ENCODE measurements at regions not wholly inside any gene's neighbourhood (a gene's known extent, or its start where the extent isn't known, plus 50 kb on each side); places are given as distances from the start of the nearest gene placed in this dataset.

GRCh38 chr1:38524025-38524641 lies 335.4 kb downstream of the RRAGC start:
- intact Hi-C loops (cut with micrococcal nuclease): no loop called here
- Mint-ChIP-seq H3K4me1 (ENCODE audit: insufficient read depth, unreplicated experiment) (no peaks in the 10 kb centered on the region), H3K9me3 (ENCODE audit: unreplicated experiment) (no peaks in the 10 kb centered on the region), H3K27ac (ENCODE audit: low read depth, unreplicated experiment) (no peak overlapping the region), H3K4me3 (ENCODE audit: unreplicated experiment) (no peak overlapping the region), H3K36me3 (ENCODE audit: insufficient read depth, unreplicated experiment) (no peaks in the 10 kb centered on the region), H3K27me3 (ENCODE audit: insufficient read depth, unreplicated experiment) (peaks cover 75% of the 10 kb centered on the region)
- CTCF ChIA-PET: no interaction called here
- TF ChIP-seq, protein P1, sequence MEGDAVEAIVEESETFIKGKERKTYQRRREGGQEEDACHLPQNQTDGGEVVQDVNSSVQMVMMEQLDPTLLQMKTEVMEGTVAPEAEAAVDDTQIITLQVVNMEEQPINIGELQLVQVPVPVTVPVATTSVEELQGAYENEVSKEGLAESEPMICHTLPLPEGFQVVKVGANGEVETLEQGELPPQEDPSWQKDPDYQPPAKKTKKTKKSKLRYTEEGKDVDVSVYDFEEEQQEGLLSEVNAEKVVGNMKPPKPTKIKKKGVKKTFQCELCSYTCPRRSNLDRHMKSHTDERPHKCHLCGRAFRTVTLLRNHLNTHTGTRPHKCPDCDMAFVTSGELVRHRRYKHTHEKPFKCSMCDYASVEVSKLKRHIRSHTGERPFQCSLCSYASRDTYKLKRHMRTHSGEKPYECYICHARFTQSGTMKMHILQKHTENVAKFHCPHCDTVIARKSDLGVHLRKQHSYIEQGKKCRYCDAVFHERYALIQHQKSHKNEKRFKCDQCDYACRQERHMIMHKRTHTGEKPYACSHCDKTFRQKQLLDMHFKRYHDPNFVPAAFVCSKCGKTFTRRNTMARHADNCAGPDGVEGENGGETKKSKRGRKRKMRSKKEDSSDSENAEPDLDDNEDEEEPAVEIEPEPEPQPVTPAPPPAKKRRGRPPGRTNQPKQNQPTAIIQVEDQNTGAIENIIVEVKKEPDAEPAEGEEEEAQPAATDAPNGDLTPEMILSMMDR (IDR thresholded peaks at IDR 0.05; ENCODE audit: unreplicated experiment): no peak
- POLR2A ChIA-PET: no interaction called here
- no TSS peak for BruUV-seq (replicated peaks)
- DNase-seq (ENCODE audit: unreplicated experiment): no peak

DNA sequence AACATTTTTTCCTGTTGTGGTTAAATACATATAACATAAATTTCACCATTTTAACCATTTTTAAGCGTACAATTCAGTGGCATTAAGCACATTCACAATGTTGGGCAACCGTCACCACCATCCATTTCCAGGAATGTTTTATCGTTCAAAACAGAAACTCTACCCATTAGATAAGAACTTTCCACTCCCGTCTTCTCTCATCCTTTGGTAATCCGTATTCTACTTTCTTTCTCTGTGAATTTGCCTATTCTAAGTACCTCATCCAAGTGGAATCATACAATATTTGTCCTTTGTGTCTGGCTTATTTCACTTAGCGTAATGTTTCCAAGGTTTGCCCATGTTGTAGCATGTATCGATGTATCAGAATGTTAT lies 336.0 kb downstream of the RRAGC start:
- H3K4me1 Mint-ChIP-seq (ENCODE audit: insufficient read depth, unreplicated experiment): no peaks in the 10 kb centered on the region
- no peaks in the 10 kb centered on the region for H3K9me3 Mint-ChIP-seq (ENCODE audit: unreplicated experiment)
- no peaks in the 10 kb centered on the region for H3K36me3 Mint-ChIP-seq (ENCODE audit: insufficient read depth, unreplicated experiment)
- ChIA-PET CTCF (no interaction called here), POLR2A (no interaction called here)
- H3K4me3 Mint-ChIP-seq (ENCODE audit: unreplicated experiment): no peak overlapping the region
- no TSS peak for BruUV-seq (replicated peaks)
- peaks cover 76% of the 10 kb centered on the region for H3K27me3 Mint-ChIP-seq (ENCODE audit: insufficient read depth, unreplicated experiment)
- H3K27ac Mint-ChIP-seq (ENCODE audit: low read depth, unreplicated experiment): no peak overlapping the region
- intact Hi-C loops (cut with micrococcal nuclease): no loop called here
- TF ChIP-seq, protein P1 (IDR thresholded peaks at IDR 0.05; ENCODE audit: unreplicated experiment): no peak
- no peak for DNase-seq (ENCODE audit: unreplicated experiment)

- H3K4me1 Mint-ChIP-seq (ENCODE audit: insufficient read depth, unreplicated experiment): no peaks in the 10 kb centered on the region
- H3K27ac Mint-ChIP-seq (ENCODE audit: low read depth, unreplicated experiment): no peak overlapping the region
- H3K9me3 Mint-ChIP-seq (ENCODE audit: unreplicated experiment): no peaks in the 10 kb centered on the region
- ChIA-PET POLR2A (no interaction called here), CTCF (no interaction called here)
- H3K36me3 Mint-ChIP-seq (ENCODE audit: insufficient read depth, unreplicated experiment): no peaks in the 10 kb centered on the region
- no peak for DNase-seq (ENCODE audit: unreplicated experiment)
- H3K27me3 Mint-ChIP-seq (ENCODE audit: insufficient read depth, unreplicated experiment): peaks cover 74% of the 10 kb centered on the region
- no TSS peak for BruUV-seq (replicated peaks)
- H3K4me3 Mint-ChIP-seq (ENCODE audit: unreplicated experiment): no peak overlapping the region
- TF ChIP-seq, protein P1 (IDR thresholded peaks at IDR 0.05; ENCODE audit: unreplicated experiment): no peak
- intact Hi-C loops (cut with micrococcal nuclease): no loop called here
These were observed 336.5 kb downstream of the RRAGC start for GRCh38 chr1:38522915-38523567.

- TF ChIP-seq, protein P1 (IDR thresholded peaks at IDR 0.05; ENCODE audit: unreplicated experiment): no peak
- Mint-ChIP-seq H3K4me3 (ENCODE audit: unreplicated experiment) (no peak overlapping the region), H3K27ac (ENCODE audit: low read depth, unreplicated experiment) (no peak overlapping the region), H3K9me3 (ENCODE audit: unreplicated experiment) (no peaks in the 10 kb centered on the region), H3K36me3 (ENCODE audit: insufficient read depth, unreplicated experiment) (no peaks in the 10 kb centered on the region), H3K4me1 (ENCODE audit: insufficient read depth, unreplicated experiment) (no peaks in the 10 kb centered on the region), H3K27me3 (ENCODE audit: insufficient read depth, unreplicated experiment) (peaks cover 28% of the 10 kb centered on the region)
- CTCF ChIA-PET: no interaction called here
- DNase-seq (ENCODE audit: unreplicated experiment): no peak
- POLR2A ChIA-PET: no interaction called here
- BruUV-seq (replicated peaks): no TSS peak
- intact Hi-C loops (cut with micrococcal nuclease): loop anchor here (10.0 kb wide), 1 partner anchor 318 kb away; no protein-coding TSS in a partner anchor
These were observed 343.0 kb downstream of the RRAGC start for GRCh38 chr1:38516560-38516959.
